ENCODE measurements at regions not wholly inside any gene's neighbourhood (a gene's known extent, or its start where the extent isn't known, plus 50 kb on each side); places are given as distances from the start of the nearest gene placed in this dataset.

- H3K9me3 ChIP-seq (ENCODE audit: control insufficient read depth, low read depth, low read length), result no peaks in the 10 kb centered on the region
- H3K23ac ChIP-seq (ENCODE audit: insufficient read length, low read depth, low read length), result no peak overlapping the region
- Mint-ChIP-seq H3K4me1 (0 out of 4 replicates have a peak, but pooled peaks cover 0 to 3% of the 10 kb centered on the region in 2 experiments), H3K36me3 (ENCODE audit: insufficient read depth in 1 of 3, low read depth in 3 of 3) (no peaks in the 10 kb centered on the region), H3K27ac (no peak overlapping the region), H3K4me3 (no peak overlapping the region), H3K27me3 (ENCODE audit: low read depth) (no peaks in the 10 kb centered on the region), H3K9me3 (no peaks in the 10 kb centered on the region)
- no peak overlapping the region for H3K18ac ChIP-seq (ENCODE audit: insufficient read length, low read depth, low read length)
- H3K79me2 ChIP-seq (ENCODE audit: insufficient read depth, low read length), result no peaks in the 10 kb centered on the region
- H3K56ac ChIP-seq (ENCODE audit: insufficient read length, low read depth, low read length), result no peak overlapping the region
- DNase-seq, result no peak
- no peak overlapping the region for H2BK20ac ChIP-seq (ENCODE audit: low read depth, low read length, poor library complexity, severe bottlenecking)
- no peak overlapping the region for H2AK5ac ChIP-seq (ENCODE audit: insufficient read length, low read length)
- H3K27ac ChIP-seq (ENCODE audit: insufficient read length, low read depth, low read length), result no peak overlapping the region
- no CpG with 5 or more reads among the region's 2 CpGs for WGBS (ENCODE audit: extremely low coverage, insufficient read length, low lambda C conversion rate)
- no peak overlapping the region for H2BK15ac ChIP-seq (ENCODE audit: low read depth, low read length)
- H4K91ac ChIP-seq (ENCODE audit: insufficient read length, low read depth, low read length), result no peak overlapping the region
- TF ChIP-seq CTCF (conservative IDR thresholded peaks at IDR 0.05), result no peak
- H3K4me2 ChIP-seq (ENCODE audit: insufficient read depth, insufficient read length, low read length), result no peak overlapping the region
- no peak overlapping the region for H3K4ac ChIP-seq (ENCODE audit: low read depth, low read length)
- no peaks in the 10 kb centered on the region for H3K27me3 ChIP-seq (ENCODE audit: insufficient read depth, low read length)
- no peak overlapping the region for H4K8ac ChIP-seq (replicated peaks; ENCODE audit: insufficient read length, low read depth, low read length)
- H2AFZ ChIP-seq (ENCODE audit: low read length), result no peak overlapping the region
- no peak overlapping the region for H3T11ph ChIP-seq (ENCODE audit: low read length)
- H3K79me1 ChIP-seq (ENCODE audit: insufficient read depth, low read depth, low read length, poor library complexity, severe bottlenecking), result no peaks in the 10 kb centered on the region
- H4K5ac ChIP-seq (ENCODE audit: insufficient read length, low read depth, low read length), result no peak overlapping the region
- no peaks in the 10 kb centered on the region for H4K20me1 ChIP-seq (ENCODE audit: control insufficient read depth, insufficient read depth, insufficient read length)
- H3K23me2 ChIP-seq (ENCODE audit: insufficient read length, low read depth, low read length, poor library complexity, severe bottlenecking), result no peaks in the 10 kb centered on the region
- H2BK120ac ChIP-seq (ENCODE audit: low read depth, low read length, poor library complexity, severe bottlenecking), result no peak overlapping the region
- no peak overlapping the region for H2BK5ac ChIP-seq (ENCODE audit: insufficient read length, low read length)
- no peak overlapping the region for H3K9ac ChIP-seq (ENCODE audit: extremely low read depth, insufficient read length, low read length)
- H2BK12ac ChIP-seq (ENCODE audit: insufficient read length, low read depth, low read length), result no peak overlapping the region
- no peak overlapping the region for H3K14ac ChIP-seq (ENCODE audit: insufficient read depth, low read length)
- peaks cover 2% of the 10 kb centered on the region; the same call in 1 of the 2 replicates for H3K4me1 ChIP-seq (ENCODE audit: insufficient read depth, low read length)
Measured at GRCh38 chr3:111253733-111254132, 182.1 kb downstream of the NECTIN3 start.
